GM18511 (cell line): ENCODE measurements at regions not wholly inside any gene's neighbourhood (a gene's known extent, or its start where the extent isn't known, plus 50 kb on each side); places are given as distances from the start of the nearest gene placed in this dataset.

Experiments
- ATAC-seq: cut with Tn5 transposase; IDR thresholded peaks from one replicate; pipeline ENCODE4 v1.9.1; 2021; ENCODE audit warnings: mild to moderate bottlenecking, moderate library complexity; ENCODE audit not compliant: unreplicated experiment

- ATAC-seq = no peak
Observed at GRCh38 chr12:17695495-17695894, 394.5 kb downstream of the RERGL start.

GRCh38 chr12:17691369-17691768, 398.6 kb downstream of the RERGL start:
- ATAC-seq = no peak

- no peak for ATAC-seq
Observed at GRCh38 chr12:17680220-17680619, 409.8 kb downstream of the RERGL start.

- ATAC-seq = no peak
Observed at GRCh38 chr12:17666641-17667324, 423.2 kb downstream of the RERGL start.

GRCh38 chr12:17665839-17666238, 424.2 kb downstream of the RERGL start:
- no peak for ATAC-seq

GRCh38 chr12:17661250-17661649, 428.7 kb downstream of the RERGL start:
- no peak for ATAC-seq

- ATAC-seq = no peak
Observed at GRCh38 chr12:17652436-17652835, 437.6 kb downstream of the RERGL start.

- ATAC-seq = no peak
Observed at GRCh38 chr12:17642340-17642650, 447.7 kb downstream of the RERGL start.

- no peak for ATAC-seq
Observed at GRCh38 chr12:17640615-17641014, 449.4 kb downstream of the RERGL start.

GRCh38 chr12:17618831-17619230, 471.2 kb downstream of the RERGL start:
- ATAC-seq = no peak

- ATAC-seq = no peak
Observed at GRCh38 chr12:17609701-17610100, 480.3 kb downstream of the RERGL start.

- ATAC-seq = no peak
Observed at GRCh38 chr12:17609153-17609552, 480.8 kb downstream of the RERGL start.

GRCh38 chr12:17595111-17595510, 494.9 kb downstream of the RERGL start:
- ATAC-seq = no peak

- ATAC-seq = no peak
Observed at GRCh38 chr12:17593715-17594406, 496.1 kb downstream of the RERGL start.

- no peak for ATAC-seq
Observed at GRCh38 chr12:17592472-17592871, 497.5 kb downstream of the RERGL start.

- no peak for ATAC-seq
Observed at GRCh38 chr12:17591005-17591681, 498.9 kb downstream of the RERGL start.

- peak; percentile 45 for ATAC-seq
Observed at GRCh38 chr12:17588968-17589367, 501.0 kb downstream of the RERGL start.

GRCh38 chr12:17579205-17580026, 510.6 kb downstream of the RERGL start:
- no peak for ATAC-seq

- no peak for ATAC-seq
Observed at GRCh38 chr12:17577405-17577804, 512.6 kb downstream of the RERGL start.

- no peak for ATAC-seq
Observed at GRCh38 chr12:17572250-17572649, 517.7 kb downstream of the RERGL start.

GRCh38 chr12:17571047-17571446, 518.9 kb downstream of the RERGL start:
- ATAC-seq = no peak
